ENCODE measurements at regions not wholly inside any gene's neighbourhood (a gene's known extent, or its start where the extent isn't known, plus 50 kb on each side); places are given as distances from the start of the nearest gene placed in this dataset.

GRCh38 chr7:119438315-119438714 lies 834.7 kb upstream of the KCND2 start:
- Histone ChIP-seq H2AFZ (replicated peaks; ENCODE audit: low read length, poor library complexity) (no peak overlapping the region), H3K79me1 (ENCODE audit: low read depth in 1 of 2, low read length in 2 of 2) (no peaks in the 10 kb centered on the region), H2BK120ac (ENCODE audit: low read depth, low read length) (no peak overlapping the region), H3K14ac (replicated peaks; ENCODE audit: low read depth, low read length) (no peak overlapping the region), H3K4me3 (ENCODE audit: insufficient read depth, low read depth, low read length) (no peak overlapping the region), H3K9me1 (ENCODE audit: insufficient read depth, low read length) (no peaks in the 10 kb centered on the region), H3K4me1 (ENCODE audit: control insufficient read depth, insufficient read depth, low read length) (no peaks in the 10 kb centered on the region), H2BK20ac (ENCODE audit: low read depth, low read length) (no peak overlapping the region), H4K8ac (ENCODE audit: low read depth in 2 of 2, low read length in 2 of 2) (no peak overlapping the region), H3K9ac (ENCODE audit: low read depth, low read length) (no peak overlapping the region), H2AK9ac (replicated peaks; ENCODE audit: low read depth, low read length, poor library complexity) (no peak overlapping the region), H4K20me1 (ENCODE audit: insufficient read depth, low read length) (no peaks in the 10 kb centered on the region), H3K27me3 (ENCODE audit: control insufficient read depth, insufficient read depth, low read length) (no peaks in the 10 kb centered on the region), H3K56ac (ENCODE audit: extremely low read depth, insufficient read depth, low read length) (no peak overlapping the region), H3K4me2 (ENCODE audit: low read depth, low read length) (no peak overlapping the region), H3K4ac (ENCODE audit: low read depth, low read length) (no peak overlapping the region), H2BK5ac (ENCODE audit: low read depth, low read length, poor library complexity, severe bottlenecking) (no peak overlapping the region), H3K23ac (ENCODE audit: low read depth, low read length) (no peak overlapping the region), H3K9me3 (ENCODE audit: control insufficient read depth, insufficient read depth, low read length) (peaks cover 4% of the 10 kb centered on the region; the same call in 1 of the 2 replicates), H2BK15ac (ENCODE audit: low read depth, low read length) (no peak overlapping the region), H2AK5ac (ENCODE audit: low read depth, low read length) (no peak overlapping the region), H3K27ac (ENCODE audit: insufficient read depth, low read length) (no peak overlapping the region), H3K18ac (ENCODE audit: low read depth, low read length) (no peak overlapping the region), H3K36me3 (ENCODE audit: control insufficient read depth, insufficient read depth, low read length) (no peaks in the 10 kb centered on the region), H4K5ac (ENCODE audit: low read depth, low read length) (no peak overlapping the region), H4K91ac (ENCODE audit: insufficient read depth, low read depth, low read length) (no peak overlapping the region)
- no CpG with 5 or more reads among the region's 1 CpG for WGBS, 2 experiments (ENCODE audit: extremely low coverage in 2 of 2, insufficient read length in 1 of 2)
- BruUV-seq (replicated peaks), result no TSS peak
- dilution Hi-C loops (cut with HindIII; ENCODE audit: low sequenced_read_pairs, unreplicated experiment) (no loop called here), in situ Hi-C loops (cut with MboI; ENCODE audit: low sequenced_read_pairs) (no loop called here), intact Hi-C loops (cut with micrococcal nuclease) (no loop called here)
- TF ChIP-seq CEBPB (IDR thresholded peaks at IDR 0.05; ENCODE audit: low read depth, low read length), result 0 out of 2 replicates have a peak, but pooled peaks have one; percentile 6
- TF ChIP-seq BHLHE40 (IDR thresholded peaks at IDR 0.05; ENCODE audit: low read depth, low read length), result no peak
- no peak for TF ChIP-seq RFX5 (IDR thresholded peaks at IDR 0.05; ENCODE audit: low read depth, low read length)
- no peak for TF ChIP-seq ELK1 (IDR thresholded peaks at IDR 0.05; ENCODE audit: borderline replicate concordance, low read depth, low read length)
- CTCF ChIA-PET, result no interaction called here
- DNase-seq (no peak), ATAC-seq (ENCODE audit: low read depth) (no peak)
- POLR2A ChIA-PET (ENCODE audit: unreplicated experiment), result no interaction called here

Data from IMR-90 (cell line).